ENCODE measurements at regions not wholly inside any gene's neighbourhood (a gene's known extent, or its start where the extent isn't known, plus 50 kb on each side); places are given as distances from the start of the nearest gene placed in this dataset.

DNA sequence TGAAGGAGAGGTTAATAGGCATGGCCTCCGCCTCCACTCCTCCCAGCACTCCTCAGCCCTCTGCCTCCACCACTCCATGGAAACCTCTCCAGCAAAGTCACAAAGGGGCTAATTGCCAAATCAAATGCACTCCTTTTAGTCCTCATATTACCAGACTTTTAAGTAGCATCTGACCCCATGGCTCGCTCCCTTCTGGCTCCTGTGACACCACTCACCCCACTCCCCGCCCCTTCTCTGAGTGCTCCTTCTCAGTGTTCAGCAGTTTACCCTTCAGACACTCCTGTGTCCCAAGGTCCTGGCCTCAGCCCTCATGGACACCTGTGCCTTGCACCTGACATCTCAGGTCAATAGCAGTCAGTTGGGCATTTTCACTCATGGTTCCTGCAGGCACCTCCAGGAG, 243.5 kb upstream of the CCL2 start:
- TF ChIP-seq CTCF (IDR thresholded peaks at IDR 0.05) (no peak), EZH2 (IDR thresholded peaks at IDR 0.05; ENCODE audit: borderline replicate concordance, insufficient read depth, low read depth, low read length, poor library complexity, severe bottlenecking) (no peak)
